CD4-positive, CD25-positive, alpha-beta regulatory T cell (primary cell): ENCODE measurements at regions not wholly inside any gene's neighbourhood (a gene's known extent, or its start where the extent isn't known, plus 50 kb on each side); places are given as distances from the start of the nearest gene placed in this dataset.
A peak's percentile ranks its signal among the peaks of the same experiment; 100 is the strongest.
"Not testable (repeated sequence)": the region's sequence is repeated elsewhere in the genome, so short reads cannot be mapped to it uniquely, and the experiment has no call there.

Experiments used
- ATAC-seq, 2 donors: fragments of 150-1000 bp; cut with Tn5 transposase; one replicate each; pipeline ENCODE4 v1.10.0; 2021; ENCODE audit warnings: low read depth in 2 of 2, moderate number of reproducible peaks in 2 of 2, moderate library complexity in 1 of 2
- DNase-seq, 3 donors: peaks; one replicate each; pipeline versions ENCODE4 v3.0.0 to v3.0.0-alpha.2; 2012 to 2022; ENCODE audit warnings: mixed read lengths in 1 of 3
- H3K27ac ChIP-seq: one replicate; pipeline ENCODE4 v1.7.0; 2013; ENCODE audit warnings: mild to moderate bottlenecking, low read length; ENCODE audit not compliant: insufficient read depth, poor library complexity, severe bottlenecking
- H3K27me3 ChIP-seq: one replicate; pipeline ENCODE4 v1.7.0; 2013; ENCODE audit warnings: low read length; ENCODE audit not compliant: control insufficient read depth, insufficient read depth
- H3K36me3 ChIP-seq: one replicate; pipeline ENCODE4 v1.7.0; 2013; ENCODE audit warnings: mild to moderate bottlenecking, low read length, moderate library complexity; ENCODE audit not compliant: control insufficient read depth, insufficient read depth
- H3K4me1 ChIP-seq: 2 replicates; pipeline ENCODE4 v1.7.0; 2013; ENCODE audit warnings: mild to moderate bottlenecking, low read length; ENCODE audit not compliant: insufficient read depth, control insufficient read depth, poor library complexity, severe bottlenecking
- H3K4me3 ChIP-seq: one replicate; pipeline ENCODE4 v1.7.0; 2013; ENCODE audit warnings: low read depth, mild to moderate bottlenecking, low read length, moderate library complexity
- H3K9me3 ChIP-seq, 2 experiments: 1 replicate in 1 of 2; 2 replicates in 1 of 2; pipeline ENCODE4 v1.7.0; 2013; ENCODE audit warnings: low read length in 2 of 2, mild to moderate bottlenecking in 1 of 2, moderate library complexity in 1 of 2; ENCODE audit not compliant: control insufficient read depth in 2 of 2
- H3K27ac Mint-ChIP-seq, 3 donors: one replicate each; pipeline ENCODE4 v1.8.0; 2020 to 2022; ENCODE audit warnings: mild to moderate bottlenecking in 3 of 3, mixed read lengths in 3 of 3, moderate library complexity in 2 of 3
- H3K27me3 Mint-ChIP-seq: one replicate; pipeline ENCODE4 v1.8.0; 2022; ENCODE audit warnings: mild to moderate bottlenecking, mixed read lengths
- H3K36me3 Mint-ChIP-seq: one replicate; pipeline ENCODE4 v1.8.0; 2020; ENCODE audit warnings: mixed read lengths
- H3K4me1 Mint-ChIP-seq, 4 donors: one replicate each; pipeline ENCODE4 v1.8.0; 2020 to 2022; ENCODE audit warnings: mixed read lengths in 4 of 4, mild to moderate bottlenecking in 1 of 4
- H3K4me3 Mint-ChIP-seq, 4 donors: one replicate each; pipeline ENCODE4 v1.8.0; 2020 to 2022; ENCODE audit warnings: mild to moderate bottlenecking in 4 of 4, mixed read lengths in 4 of 4, moderate library complexity in 3 of 4
- H3K9me3 Mint-ChIP-seq, 7 donors: one replicate each; pipeline ENCODE4 v1.8.0; 2020 to 2022; ENCODE audit warnings: mixed read lengths in 7 of 7, mild to moderate bottlenecking in 3 of 7, moderate library complexity in 2 of 7

GRCh38 chrX:23061116-23061515 is 61.4 kb downstream of the DDX53 start:
- H3K27ac Mint-ChIP-seq: no peak overlapping the region
- H3K4me3 Mint-ChIP-seq: no peak overlapping the region
- DNase-seq (no peak), ATAC-seq (no peak)
- no peaks in the 10 kb centered on the region for H3K27me3 ChIP-seq
- no peaks in the 10 kb centered on the region for H3K9me3 ChIP-seq
- no peaks in the 10 kb centered on the region for H3K4me1 Mint-ChIP-seq
- H3K9me3 Mint-ChIP-seq: peaks cover 0 to 4% (median 0%) of the 10 kb centered on the region in 7 donors
- no peaks in the 10 kb centered on the region for H3K27me3 Mint-ChIP-seq
- H3K36me3 ChIP-seq: no peaks in the 10 kb centered on the region
- H3K36me3 Mint-ChIP-seq: no peaks in the 10 kb centered on the region
- H3K4me1 ChIP-seq: no peaks in the 10 kb centered on the region
- H3K27ac ChIP-seq: no peak overlapping the region
- no peak overlapping the region for H3K4me3 ChIP-seq

- H3K9me3 Mint-ChIP-seq: peaks cover 0 to 4% (median 0%) of the 10 kb centered on the region in 7 donors
- Histone ChIP-seq H3K4me3 (no peak overlapping the region), H3K36me3 (no peaks in the 10 kb centered on the region), H3K9me3 (no peaks in the 10 kb centered on the region), H3K27me3 (no peaks in the 10 kb centered on the region), H3K4me1 (no peaks in the 10 kb centered on the region), H3K27ac (no peak overlapping the region)
- DNase-seq: no peak
- H3K36me3 Mint-ChIP-seq: no peaks in the 10 kb centered on the region
- no peaks in the 10 kb centered on the region for H3K4me1 Mint-ChIP-seq
- no peak overlapping the region for H3K4me3 Mint-ChIP-seq
- H3K27me3 Mint-ChIP-seq: no peaks in the 10 kb centered on the region
- no peak overlapping the region for H3K27ac Mint-ChIP-seq
- no peak for ATAC-seq
Measured at GRCh38 chrX:23062359-23062758, 62.6 kb downstream of the DDX53 start.

DNA sequence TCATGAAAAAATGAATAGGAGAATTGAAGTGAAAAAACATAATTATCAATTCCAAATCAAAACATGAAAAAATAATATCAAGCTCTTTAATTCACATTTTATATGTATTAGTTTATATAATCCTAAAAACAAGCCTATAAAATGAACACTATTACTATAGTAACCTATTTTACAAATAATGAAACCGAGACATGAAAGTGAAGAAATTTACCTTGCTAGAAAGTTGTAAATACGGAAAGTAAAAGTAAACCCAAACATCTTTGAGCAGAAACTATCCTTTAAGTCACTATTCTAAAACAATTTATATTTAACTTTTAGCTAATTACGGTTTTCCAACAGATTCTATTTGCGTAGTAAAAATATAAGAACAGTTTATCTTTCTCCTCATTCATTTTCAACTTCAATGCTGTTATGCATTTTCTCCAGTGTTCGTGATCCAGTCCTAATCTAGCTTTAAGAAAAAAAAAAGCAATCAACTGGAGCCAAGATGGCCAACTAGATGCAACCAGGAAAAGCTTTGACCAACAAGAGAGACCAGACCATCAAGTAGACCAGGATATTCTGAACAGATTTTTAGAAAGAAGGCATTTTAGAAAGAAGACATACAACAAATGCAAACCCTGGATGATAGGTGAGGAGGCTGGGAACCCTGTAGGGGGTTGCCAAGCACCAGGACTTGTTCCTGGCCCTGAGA is 67.0 kb downstream of the DDX53 start:
- Mint-ChIP-seq H3K4me3 (no peak overlapping the region), H3K36me3 (no peaks in the 10 kb centered on the region), H3K27ac (no peak overlapping the region), H3K27me3 (no peaks in the 10 kb centered on the region), H3K4me1 (no peaks in the 10 kb centered on the region), H3K9me3 (peaks cover 0 to 8% (median 0%) of the 10 kb centered on the region in 7 donors)
- Histone ChIP-seq H3K9me3 (no peaks in the 10 kb centered on the region), H3K27ac (no peak overlapping the region), H3K4me3 (no peak overlapping the region), H3K4me1 (no peaks in the 10 kb centered on the region), H3K36me3 (no peaks in the 10 kb centered on the region), H3K27me3 (no peaks in the 10 kb centered on the region)
- ATAC-seq (no peak), DNase-seq (no peak)

DNA sequence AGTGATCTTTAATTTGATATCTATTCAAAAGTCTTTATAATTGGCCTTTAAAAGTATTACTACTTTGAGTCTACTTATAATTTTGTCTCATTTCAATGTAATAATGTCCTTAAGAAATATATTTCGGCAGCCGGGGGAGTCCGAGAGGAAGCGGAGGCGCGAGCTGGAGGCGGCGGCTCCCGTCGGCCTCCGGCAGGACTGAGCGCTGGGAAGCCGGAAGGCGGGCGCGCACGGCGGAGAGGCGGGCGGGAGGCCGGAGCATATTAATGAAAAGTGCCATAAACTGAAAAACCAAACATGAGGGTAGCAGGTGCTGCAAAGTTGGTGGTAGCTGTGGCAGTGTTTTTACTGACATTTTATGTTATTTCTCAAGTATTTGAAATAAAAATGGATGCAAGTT is 75.7 kb downstream of the DDX53 start:
- H3K4me3 ChIP-seq, H3K4me3 Mint-ChIP-seq, ATAC-seq, H3K9me3 ChIP-seq, H3K27ac ChIP-seq, H3K27me3 ChIP-seq, H3K27ac Mint-ChIP-seq, H3K4me1 ChIP-seq, H3K9me3 Mint-ChIP-seq, DNase-seq, H3K36me3 Mint-ChIP-seq, H3K36me3 ChIP-seq, H3K4me1 Mint-ChIP-seq, H3K27me3 Mint-ChIP-seq: not testable (repeated sequence)

GRCh38 chrX:23079347-23079746 is 79.6 kb downstream of the DDX53 start:
- Mint-ChIP-seq H3K36me3 (no peaks in the 10 kb centered on the region), H3K4me3 (no peak overlapping the region), H3K27me3 (no peaks in the 10 kb centered on the region), H3K27ac (no peak overlapping the region), H3K4me1 (no peaks in the 10 kb centered on the region), H3K9me3 (no peaks in the 10 kb centered on the region)
- DNase-seq (no peak), ATAC-seq (no peak)
- no peaks in the 10 kb centered on the region for H3K4me1 ChIP-seq
- H3K36me3 ChIP-seq: no peaks in the 10 kb centered on the region
- no peaks in the 10 kb centered on the region for H3K9me3 ChIP-seq
- no peak overlapping the region for H3K4me3 ChIP-seq
- no peaks in the 10 kb centered on the region for H3K27me3 ChIP-seq
- H3K27ac ChIP-seq: no peak overlapping the region

DNA sequence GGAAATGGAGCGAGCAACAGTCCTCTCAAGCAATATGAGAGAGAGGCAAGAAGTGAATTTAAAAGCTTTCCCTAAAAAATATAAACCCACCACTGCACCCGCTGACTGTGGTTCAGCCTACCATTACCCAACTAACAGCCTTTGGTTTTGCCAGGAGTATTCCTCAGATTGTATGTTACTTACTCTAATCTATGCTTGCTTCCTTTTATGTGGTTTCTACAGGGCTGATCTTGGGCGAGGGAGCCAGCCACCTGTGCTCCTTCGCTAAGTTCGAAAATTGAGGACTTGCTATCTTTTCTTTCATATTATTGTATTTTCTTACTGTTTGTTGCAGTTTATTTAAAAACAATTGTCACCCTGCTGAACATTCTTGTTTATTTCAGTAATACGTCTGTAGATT is 101.1 kb downstream of the DDX53 start:
- H3K9me3 Mint-ChIP-seq: peaks cover 0 to 2% (median 0%) of the 10 kb centered on the region in 7 donors
- DNase-seq: no peak
- H3K36me3 Mint-ChIP-seq: no peaks in the 10 kb centered on the region
- H3K4me3 ChIP-seq: no peak overlapping the region
- no peaks in the 10 kb centered on the region for H3K9me3 ChIP-seq
- H3K4me1 ChIP-seq: no peaks in the 10 kb centered on the region
- no peak overlapping the region for H3K27ac Mint-ChIP-seq
- H3K27me3 ChIP-seq: no peaks in the 10 kb centered on the region
- no peaks in the 10 kb centered on the region for H3K27me3 Mint-ChIP-seq
- no peak for ATAC-seq
- H3K36me3 ChIP-seq: no peaks in the 10 kb centered on the region
- H3K4me3 Mint-ChIP-seq: no peak overlapping the region
- no peaks in the 10 kb centered on the region for H3K4me1 Mint-ChIP-seq
- no peak overlapping the region for H3K27ac ChIP-seq

DNA sequence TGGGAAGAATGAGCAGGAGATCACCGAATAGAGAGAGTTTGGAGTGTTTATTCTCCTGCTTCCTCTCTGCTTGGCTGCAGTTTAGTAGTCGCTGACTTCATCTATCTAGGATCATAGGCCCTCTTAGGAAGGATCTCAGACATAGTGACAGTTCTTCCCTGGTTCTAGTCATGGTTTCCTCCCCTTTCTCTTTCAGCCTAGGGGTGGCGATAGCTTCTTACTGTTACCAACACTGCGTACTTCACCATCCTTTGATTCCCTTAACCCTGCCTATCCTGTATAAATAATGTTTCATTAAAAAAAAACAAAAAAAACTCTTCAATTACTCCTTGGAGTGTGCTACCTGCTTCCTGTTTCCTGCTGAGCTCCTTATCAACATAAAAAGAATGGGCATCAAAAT is 103.8 kb downstream of the DDX53 start:
- no peaks in the 10 kb centered on the region for H3K36me3 ChIP-seq
- H3K4me3 Mint-ChIP-seq: no peak overlapping the region
- H3K27me3 Mint-ChIP-seq: no peaks in the 10 kb centered on the region
- H3K4me1 ChIP-seq: no peaks in the 10 kb centered on the region
- H3K36me3 Mint-ChIP-seq: no peaks in the 10 kb centered on the region
- DNase-seq: no peak
- no peak for ATAC-seq
- H3K9me3 Mint-ChIP-seq: peaks cover 0 to 2% (median 0%) of the 10 kb centered on the region in 7 donors
- H3K27me3 ChIP-seq: no peaks in the 10 kb centered on the region
- no peaks in the 10 kb centered on the region for H3K4me1 Mint-ChIP-seq
- no peak overlapping the region for H3K4me3 ChIP-seq
- no peaks in the 10 kb centered on the region for H3K9me3 ChIP-seq
- H3K27ac Mint-ChIP-seq: peak overlapping the region in 1 of 3 donors; percentile 52
- H3K27ac ChIP-seq: no peak overlapping the region

- Mint-ChIP-seq H3K27ac (no peak overlapping the region), H3K4me3 (no peak overlapping the region), H3K36me3 (no peaks in the 10 kb centered on the region), H3K4me1 (no peaks in the 10 kb centered on the region), H3K9me3 (peaks cover 0 to 2% (median 0%) of the 10 kb centered on the region in 7 donors), H3K27me3 (no peaks in the 10 kb centered on the region)
- no peaks in the 10 kb centered on the region for H3K27me3 ChIP-seq
- ATAC-seq (no peak), DNase-seq (no peak)
- H3K36me3 ChIP-seq: no peaks in the 10 kb centered on the region
- H3K4me3 ChIP-seq: no peak overlapping the region
- H3K4me1 ChIP-seq: no peaks in the 10 kb centered on the region
- no peak overlapping the region for H3K27ac ChIP-seq
- H3K9me3 ChIP-seq: no peaks in the 10 kb centered on the region
Measured at GRCh38 chrX:23114241-23114640, 114.5 kb downstream of the DDX53 start.
